ENCODE measurements at regions not wholly inside any gene's neighbourhood (a gene's known extent, or its start where the extent isn't known, plus 50 kb on each side); places are given as distances from the start of the nearest gene placed in this dataset.

DNA sequence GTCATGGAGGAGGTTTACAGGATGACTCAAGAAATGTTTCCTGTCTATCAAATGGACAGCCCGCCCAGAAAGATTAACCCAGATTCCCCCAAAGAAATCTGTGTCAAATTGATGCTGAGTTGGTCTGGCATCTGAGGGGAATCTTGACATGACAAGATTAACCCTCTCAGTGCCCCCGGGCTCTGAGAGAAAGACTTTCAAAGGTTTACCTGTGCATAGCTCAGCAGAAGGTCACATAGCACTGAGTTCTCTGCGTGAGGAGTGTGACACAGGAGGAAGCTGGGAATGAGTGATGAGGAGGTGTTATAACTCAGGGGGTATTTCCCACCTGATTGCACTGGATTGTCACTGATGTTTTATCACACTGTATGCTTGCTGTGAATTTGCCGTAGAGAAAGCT is 601.2 kb downstream of the DHX35 start:
- Histone ChIP-seq H3K36me3 (replicated peaks) (no peaks in the 10 kb centered on the region), H3K27me3 (replicated peaks) (no peaks in the 10 kb centered on the region), H3K4me3 (ENCODE audit: low read depth, low read length) (no peak overlapping the region), H3K27ac (no peak overlapping the region)
- in situ Hi-C loops (cut with HindIII; ENCODE audit: low pct_ligation_motif_present, low sequenced_read_pairs): no loop called here
- TF ChIP-seq, protein P1, sequence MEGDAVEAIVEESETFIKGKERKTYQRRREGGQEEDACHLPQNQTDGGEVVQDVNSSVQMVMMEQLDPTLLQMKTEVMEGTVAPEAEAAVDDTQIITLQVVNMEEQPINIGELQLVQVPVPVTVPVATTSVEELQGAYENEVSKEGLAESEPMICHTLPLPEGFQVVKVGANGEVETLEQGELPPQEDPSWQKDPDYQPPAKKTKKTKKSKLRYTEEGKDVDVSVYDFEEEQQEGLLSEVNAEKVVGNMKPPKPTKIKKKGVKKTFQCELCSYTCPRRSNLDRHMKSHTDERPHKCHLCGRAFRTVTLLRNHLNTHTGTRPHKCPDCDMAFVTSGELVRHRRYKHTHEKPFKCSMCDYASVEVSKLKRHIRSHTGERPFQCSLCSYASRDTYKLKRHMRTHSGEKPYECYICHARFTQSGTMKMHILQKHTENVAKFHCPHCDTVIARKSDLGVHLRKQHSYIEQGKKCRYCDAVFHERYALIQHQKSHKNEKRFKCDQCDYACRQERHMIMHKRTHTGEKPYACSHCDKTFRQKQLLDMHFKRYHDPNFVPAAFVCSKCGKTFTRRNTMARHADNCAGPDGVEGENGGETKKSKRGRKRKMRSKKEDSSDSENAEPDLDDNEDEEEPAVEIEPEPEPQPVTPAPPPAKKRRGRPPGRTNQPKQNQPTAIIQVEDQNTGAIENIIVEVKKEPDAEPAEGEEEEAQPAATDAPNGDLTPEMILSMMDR (IDR thresholded peaks at IDR 0.05; ENCODE audit: low read depth, low read length, missing control alignments): no peak
- DNase-seq: no peak

DNA sequence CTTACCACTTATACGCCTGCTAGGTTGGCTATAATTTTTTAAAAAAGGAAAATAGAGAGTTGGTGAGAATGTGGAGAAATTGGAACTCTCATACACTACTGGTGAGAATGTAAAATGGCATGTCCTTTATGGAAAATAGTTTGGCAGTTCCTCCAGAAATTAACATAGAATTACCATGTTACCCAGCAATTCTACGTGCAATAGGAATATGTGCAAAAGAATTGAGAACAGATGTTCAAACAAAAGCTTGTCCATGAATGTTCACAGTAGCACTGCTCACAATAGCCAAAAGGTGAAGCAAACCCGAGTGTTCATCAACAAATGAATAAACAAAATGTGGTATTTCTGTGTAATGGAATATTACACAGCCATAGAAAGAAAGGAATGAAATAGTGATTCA is 592.2 kb downstream of the DHX35 start:
- in situ Hi-C loops (cut with HindIII; ENCODE audit: low pct_ligation_motif_present, low sequenced_read_pairs): no loop called here
- TF ChIP-seq, protein P1 (IDR thresholded peaks at IDR 0.05; ENCODE audit: low read depth, low read length, missing control alignments): no peak
- no peak overlapping the region for H3K4me3 ChIP-seq (ENCODE audit: low read depth, low read length)
- no peaks in the 10 kb centered on the region for H3K27me3 ChIP-seq (replicated peaks)
- DNase-seq: no peak
- no peaks in the 10 kb centered on the region for H3K36me3 ChIP-seq (replicated peaks)
- H3K27ac ChIP-seq: no peak overlapping the region

DNA sequence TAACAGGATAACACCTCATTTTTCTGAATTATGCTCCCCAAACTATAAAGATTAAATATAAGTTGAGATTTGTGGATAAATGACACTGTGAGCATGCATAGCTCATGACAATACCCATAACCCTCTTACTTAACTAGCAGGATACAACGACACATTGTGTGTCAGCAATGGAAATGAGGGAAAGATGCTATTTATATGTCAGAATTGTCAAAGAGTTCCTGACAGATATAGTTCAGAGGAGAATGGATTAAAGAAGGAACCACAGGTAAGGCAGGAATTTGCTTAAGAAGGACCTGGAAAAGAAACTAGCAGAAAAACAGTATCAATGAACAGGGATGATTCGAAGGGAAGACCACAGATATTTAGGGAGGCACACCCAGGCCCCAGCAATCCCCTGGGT is 591.0 kb downstream of the DHX35 start:
- TF ChIP-seq, protein P1 (IDR thresholded peaks at IDR 0.05; ENCODE audit: low read depth, low read length, missing control alignments): no peak
- no peak overlapping the region for H3K4me3 ChIP-seq (ENCODE audit: low read depth, low read length)
- no peaks in the 10 kb centered on the region for H3K27me3 ChIP-seq (replicated peaks)
- no peak overlapping the region for H3K27ac ChIP-seq
- no peaks in the 10 kb centered on the region for H3K36me3 ChIP-seq (replicated peaks)
- DNase-seq: no peak
- in situ Hi-C loops (cut with HindIII; ENCODE audit: low pct_ligation_motif_present, low sequenced_read_pairs): no loop called here

DNA sequence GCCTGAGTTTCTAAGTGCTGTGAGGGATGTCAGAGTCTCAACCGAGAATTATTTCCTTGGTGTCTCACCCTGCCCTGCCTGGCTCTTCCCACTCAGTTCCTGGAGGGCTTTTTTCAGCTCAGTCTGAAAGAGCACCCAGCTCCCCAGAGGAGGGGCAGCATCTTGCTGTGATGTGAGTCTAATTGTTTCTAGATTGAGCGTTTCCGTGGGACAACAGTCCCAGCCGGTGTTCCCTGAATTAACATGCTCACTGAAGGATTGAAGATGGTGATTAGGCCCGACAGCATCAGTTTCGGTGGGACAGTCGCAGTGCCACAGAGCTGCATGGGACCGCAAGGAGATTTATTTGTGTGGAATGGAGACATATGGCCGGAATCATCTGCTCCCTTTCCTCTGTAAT is 587.6 kb downstream of the DHX35 start:
- Histone ChIP-seq H3K4me3 (ENCODE audit: low read depth, low read length) (no peak overlapping the region), H3K27me3 (replicated peaks) (no peaks in the 10 kb centered on the region), H3K27ac (no peak overlapping the region), H3K36me3 (replicated peaks) (no peaks in the 10 kb centered on the region)
- in situ Hi-C loops (cut with HindIII; ENCODE audit: low pct_ligation_motif_present, low sequenced_read_pairs): no loop called here
- TF ChIP-seq, protein P1 (IDR thresholded peaks at IDR 0.05; ENCODE audit: low read depth, low read length, missing control alignments): no peak
- no peak for DNase-seq

DNA sequence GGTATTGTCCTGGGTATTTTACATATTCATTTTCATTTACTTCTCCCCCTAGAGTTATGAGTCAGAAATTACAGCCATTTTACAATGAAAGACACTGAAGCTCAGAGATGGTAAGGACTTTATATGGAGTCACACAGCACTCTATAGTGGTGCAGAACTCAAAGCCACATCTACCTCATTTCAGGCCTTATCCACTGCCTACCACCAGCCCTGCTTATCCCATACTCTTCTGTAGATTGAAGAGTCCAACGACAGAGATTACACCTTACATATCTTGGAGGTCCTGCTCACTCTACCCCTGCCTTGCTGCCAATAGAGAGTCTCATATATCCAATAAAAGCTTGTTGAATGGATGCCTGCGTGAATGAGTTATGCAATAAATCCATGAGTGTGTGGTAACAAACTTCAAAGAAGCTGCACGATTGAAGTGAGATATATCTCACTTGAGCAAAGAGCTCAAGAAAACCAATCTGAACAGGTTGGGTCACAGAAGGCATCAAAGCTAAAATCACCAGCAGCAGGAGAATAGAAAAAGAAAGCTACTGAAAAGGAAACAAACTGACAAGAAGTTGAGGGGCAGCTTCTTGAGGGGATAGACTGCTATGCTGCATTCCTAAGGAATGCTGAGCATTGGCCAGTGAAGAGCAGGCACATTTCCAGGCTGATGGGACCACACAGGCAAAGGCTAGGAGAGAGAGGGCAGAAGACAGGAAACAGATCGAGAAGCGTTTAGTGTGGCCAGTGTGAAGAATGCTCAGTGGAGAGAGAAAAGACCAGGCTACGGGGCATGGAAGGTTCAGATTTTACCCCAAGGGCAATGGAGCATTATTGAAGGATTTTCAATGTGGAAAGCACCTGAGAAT is 585.6 kb downstream of the DHX35 start:
- H3K27ac ChIP-seq: no peak overlapping the region
- no peak for DNase-seq
- H3K4me3 ChIP-seq (ENCODE audit: low read depth, low read length): no peak overlapping the region
- no peaks in the 10 kb centered on the region for H3K36me3 ChIP-seq (replicated peaks)
- in situ Hi-C loops (cut with HindIII; ENCODE audit: low pct_ligation_motif_present, low sequenced_read_pairs): no loop called here
- TF ChIP-seq, protein P1 (IDR thresholded peaks at IDR 0.05; ENCODE audit: low read depth, low read length, missing control alignments): no peak
- no peaks in the 10 kb centered on the region for H3K27me3 ChIP-seq (replicated peaks)
